SK-N-SH (cell line): ENCODE measurements at regions not wholly inside any gene's neighbourhood (a gene's known extent, or its start where the extent isn't known, plus 50 kb on each side); places are given as distances from the start of the nearest gene placed in this dataset.

Source experiments
- EP300 ChIP-seq, 2 experiments: IDR thresholded peaks; 2 replicates each; pipeline versions ENCODE4 v1.4.0 to v1.6.1; 2012; ENCODE audit warnings: borderline replicate concordance in 1 of 2, low read depth in 1 of 2, low read length in 1 of 2
- JUND ChIP-seq: IDR thresholded peaks from 2 replicates; pipeline ENCODE4 v1.4.0; 2012
- MXI1 ChIP-seq: IDR thresholded peaks from 2 replicates; pipeline ENCODE4 v1.6.1; 2012; ENCODE audit warnings: mild to moderate bottlenecking, low read depth, low read length, improper control_type of control experiment
- RAD21 ChIP-seq: IDR thresholded peaks from 2 replicates; pipeline ENCODE4 v1.6.1; 2012; ENCODE audit warnings: mild to moderate bottlenecking, low read length
- SMC3 ChIP-seq: IDR thresholded peaks from 2 replicates; pipeline ENCODE4 v1.6.1; 2012; ENCODE audit warnings: low read depth, low read length, improper control_type of control experiment
- TF ChIP-seq, protein P1 (sequence below): IDR thresholded peaks from 2 replicates; pipeline ENCODE4 v1.4.0; 2012; ENCODE audit warnings: low read depth, borderline replicate concordance
- TF ChIP-seq, protein P2 (sequence below): fragments of 200-600 bp; sonication (generic); IDR thresholded peaks from 2 replicates; pipeline ENCODE4 v1.6.1; 2017; ENCODE audit warnings: antibody characterized with exemption, mild to moderate bottlenecking, moderate library complexity
- TF ChIP-seq, protein P3 (sequence below): IDR thresholded peaks from 2 replicates; pipeline ENCODE4 v1.6.1; 2012; ENCODE audit warnings: mild to moderate bottlenecking, low read depth, low read length, moderate library complexity
- TF ChIP-seq, protein P4 (sequence below): fragments of 150-350 bp; IDR thresholded peaks from 2 replicates; pipeline ENCODE4 v1.6.1; 2017; ENCODE audit warnings: antibody characterized with exemption, low read length, low read depth, borderline replicate concordance
- TF ChIP-seq, protein P5 (sequence below): IDR thresholded peaks from 2 replicates; pipeline ENCODE4 v1.4.0; 2012; ENCODE audit warnings: low read depth, borderline replicate concordance

DNA sequence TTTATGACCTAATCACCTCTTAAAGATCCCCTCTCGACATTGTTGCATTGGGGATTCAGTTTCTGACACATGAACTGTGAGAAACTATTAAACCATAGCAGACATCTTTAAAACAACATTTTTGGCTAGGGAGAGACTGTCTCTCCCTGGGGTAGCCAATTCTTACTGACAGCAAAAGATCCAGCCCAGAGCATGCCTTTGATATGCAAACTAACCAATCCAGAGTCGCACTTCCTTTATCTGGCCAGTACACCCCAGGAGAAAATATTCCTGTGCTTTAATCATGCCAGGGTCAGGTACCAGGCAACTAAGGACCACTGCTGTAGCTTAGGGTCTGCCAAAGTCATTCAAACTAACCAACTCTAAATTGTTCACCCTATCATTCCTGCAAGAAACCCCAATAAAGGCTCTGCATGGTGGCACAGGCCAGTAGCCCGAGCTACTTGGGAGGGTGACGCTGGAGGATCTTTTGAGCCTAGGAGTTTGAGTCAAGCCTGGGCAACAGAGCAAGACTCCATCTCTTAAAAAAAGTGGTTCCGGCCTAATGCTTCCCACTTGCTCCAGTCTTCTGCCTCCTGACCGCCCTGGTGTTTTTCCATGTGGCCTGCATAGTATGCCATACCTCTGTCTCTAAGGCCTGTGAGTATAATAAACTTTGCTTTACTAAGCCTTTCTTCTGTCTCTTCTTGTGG lies 62.3 kb upstream of the DAPK1 start:
- TF ChIP-seq MXI1 (no peak), RAD21 (no peak), EP300 (IDR thresholded peaks at IDR 0.05; ENCODE audit: borderline replicate concordance in 1 of 2, low read depth in 1 of 2, low read length in 1 of 2) (no peak), JUND (no peak), SMC3 (no peak)
- TF ChIP-seq, protein P1, sequence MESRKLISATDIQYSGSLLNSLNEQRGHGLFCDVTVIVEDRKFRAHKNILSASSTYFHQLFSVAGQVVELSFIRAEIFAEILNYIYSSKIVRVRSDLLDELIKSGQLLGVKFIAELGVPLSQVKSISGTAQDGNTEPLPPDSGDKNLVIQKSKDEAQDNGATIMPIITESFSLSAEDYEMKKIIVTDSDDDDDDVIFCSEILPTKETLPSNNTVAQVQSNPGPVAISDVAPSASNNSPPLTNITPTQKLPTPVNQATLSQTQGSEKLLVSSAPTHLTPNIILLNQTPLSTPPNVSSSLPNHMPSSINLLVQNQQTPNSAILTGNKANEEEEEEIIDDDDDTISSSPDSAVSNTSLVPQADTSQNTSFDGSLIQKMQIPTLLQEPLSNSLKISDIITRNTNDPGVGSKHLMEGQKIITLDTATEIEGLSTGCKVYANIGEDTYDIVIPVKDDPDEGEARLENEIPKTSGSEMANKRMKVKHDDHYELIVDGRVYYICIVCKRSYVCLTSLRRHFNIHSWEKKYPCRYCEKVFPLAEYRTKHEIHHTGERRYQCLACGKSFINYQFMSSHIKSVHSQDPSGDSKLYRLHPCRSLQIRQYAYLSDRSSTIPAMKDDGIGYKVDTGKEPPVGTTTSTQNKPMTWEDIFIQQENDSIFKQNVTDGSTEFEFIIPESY = no peak
- TF ChIP-seq, protein P2, sequence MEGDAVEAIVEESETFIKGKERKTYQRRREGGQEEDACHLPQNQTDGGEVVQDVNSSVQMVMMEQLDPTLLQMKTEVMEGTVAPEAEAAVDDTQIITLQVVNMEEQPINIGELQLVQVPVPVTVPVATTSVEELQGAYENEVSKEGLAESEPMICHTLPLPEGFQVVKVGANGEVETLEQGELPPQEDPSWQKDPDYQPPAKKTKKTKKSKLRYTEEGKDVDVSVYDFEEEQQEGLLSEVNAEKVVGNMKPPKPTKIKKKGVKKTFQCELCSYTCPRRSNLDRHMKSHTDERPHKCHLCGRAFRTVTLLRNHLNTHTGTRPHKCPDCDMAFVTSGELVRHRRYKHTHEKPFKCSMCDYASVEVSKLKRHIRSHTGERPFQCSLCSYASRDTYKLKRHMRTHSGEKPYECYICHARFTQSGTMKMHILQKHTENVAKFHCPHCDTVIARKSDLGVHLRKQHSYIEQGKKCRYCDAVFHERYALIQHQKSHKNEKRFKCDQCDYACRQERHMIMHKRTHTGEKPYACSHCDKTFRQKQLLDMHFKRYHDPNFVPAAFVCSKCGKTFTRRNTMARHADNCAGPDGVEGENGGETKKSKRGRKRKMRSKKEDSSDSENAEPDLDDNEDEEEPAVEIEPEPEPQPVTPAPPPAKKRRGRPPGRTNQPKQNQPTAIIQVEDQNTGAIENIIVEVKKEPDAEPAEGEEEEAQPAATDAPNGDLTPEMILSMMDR = no peak
- TF ChIP-seq, protein P3, sequence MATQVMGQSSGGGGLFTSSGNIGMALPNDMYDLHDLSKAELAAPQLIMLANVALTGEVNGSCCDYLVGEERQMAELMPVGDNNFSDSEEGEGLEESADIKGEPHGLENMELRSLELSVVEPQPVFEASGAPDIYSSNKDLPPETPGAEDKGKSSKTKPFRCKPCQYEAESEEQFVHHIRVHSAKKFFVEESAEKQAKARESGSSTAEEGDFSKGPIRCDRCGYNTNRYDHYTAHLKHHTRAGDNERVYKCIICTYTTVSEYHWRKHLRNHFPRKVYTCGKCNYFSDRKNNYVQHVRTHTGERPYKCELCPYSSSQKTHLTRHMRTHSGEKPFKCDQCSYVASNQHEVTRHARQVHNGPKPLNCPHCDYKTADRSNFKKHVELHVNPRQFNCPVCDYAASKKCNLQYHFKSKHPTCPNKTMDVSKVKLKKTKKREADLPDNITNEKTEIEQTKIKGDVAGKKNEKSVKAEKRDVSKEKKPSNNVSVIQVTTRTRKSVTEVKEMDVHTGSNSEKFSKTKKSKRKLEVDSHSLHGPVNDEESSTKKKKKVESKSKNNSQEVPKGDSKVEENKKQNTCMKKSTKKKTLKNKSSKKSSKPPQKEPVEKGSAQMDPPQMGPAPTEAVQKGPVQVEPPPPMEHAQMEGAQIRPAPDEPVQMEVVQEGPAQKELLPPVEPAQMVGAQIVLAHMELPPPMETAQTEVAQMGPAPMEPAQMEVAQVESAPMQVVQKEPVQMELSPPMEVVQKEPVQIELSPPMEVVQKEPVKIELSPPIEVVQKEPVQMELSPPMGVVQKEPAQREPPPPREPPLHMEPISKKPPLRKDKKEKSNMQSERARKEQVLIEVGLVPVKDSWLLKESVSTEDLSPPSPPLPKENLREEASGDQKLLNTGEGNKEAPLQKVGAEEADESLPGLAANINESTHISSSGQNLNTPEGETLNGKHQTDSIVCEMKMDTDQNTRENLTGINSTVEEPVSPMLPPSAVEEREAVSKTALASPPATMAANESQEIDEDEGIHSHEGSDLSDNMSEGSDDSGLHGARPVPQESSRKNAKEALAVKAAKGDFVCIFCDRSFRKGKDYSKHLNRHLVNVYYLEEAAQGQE = no peak
- TF ChIP-seq, protein P4, sequence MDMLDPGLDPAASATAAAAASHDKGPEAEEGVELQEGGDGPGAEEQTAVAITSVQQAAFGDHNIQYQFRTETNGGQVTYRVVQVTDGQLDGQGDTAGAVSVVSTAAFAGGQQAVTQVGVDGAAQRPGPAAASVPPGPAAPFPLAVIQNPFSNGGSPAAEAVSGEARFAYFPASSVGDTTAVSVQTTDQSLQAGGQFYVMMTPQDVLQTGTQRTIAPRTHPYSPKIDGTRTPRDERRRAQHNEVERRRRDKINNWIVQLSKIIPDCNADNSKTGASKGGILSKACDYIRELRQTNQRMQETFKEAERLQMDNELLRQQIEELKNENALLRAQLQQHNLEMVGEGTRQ = no peak
- TF ChIP-seq, protein P5, sequence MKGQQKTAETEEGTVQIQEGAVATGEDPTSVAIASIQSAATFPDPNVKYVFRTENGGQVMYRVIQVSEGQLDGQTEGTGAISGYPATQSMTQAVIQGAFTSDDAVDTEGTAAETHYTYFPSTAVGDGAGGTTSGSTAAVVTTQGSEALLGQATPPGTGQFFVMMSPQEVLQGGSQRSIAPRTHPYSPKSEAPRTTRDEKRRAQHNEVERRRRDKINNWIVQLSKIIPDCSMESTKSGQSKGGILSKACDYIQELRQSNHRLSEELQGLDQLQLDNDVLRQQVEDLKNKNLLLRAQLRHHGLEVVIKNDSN = no peak
